Neutrophil (primary cell): ENCODE measurements at regions not wholly inside any gene's neighbourhood (a gene's known extent, or its start where the extent isn't known, plus 50 kb on each side); places are given as distances from the start of the nearest gene placed in this dataset.

ENCODE experiments used
- H3K27ac ChIP-seq: fragments of 200-600 bp; sonication (generic); 2 replicates; pipeline ENCODE4 v1.5.1; 2016; ENCODE audit warnings: mild to moderate bottlenecking, moderate library complexity
- H3K27me3 ChIP-seq: fragments of 200-600 bp; sonication (generic); 2 replicates; pipeline ENCODE4 v1.6.0; 2016; ENCODE audit warnings: mild to moderate bottlenecking
- H3K36me3 ChIP-seq: fragments of 200-600 bp; sonication (generic); 2 replicates; pipeline ENCODE4 v1.5.1; 2017
- H3K4me1 ChIP-seq, 2 experiments: fragments of 200-600 bp in 1 of 2; sonication (generic) in 1 of 2; 1 replicate in 1 of 2; 2 replicates in 1 of 2; pipeline versions ENCODE4 v1.5.1 to v1.6.1; 2013 to 2016; ENCODE audit warnings: low read depth in 1 of 2, low read length in 1 of 2, mild to moderate bottlenecking in 1 of 2, moderate library complexity in 1 of 2; ENCODE audit not compliant: control insufficient read depth in 1 of 2, insufficient read depth in 1 of 2
- H3K4me3 ChIP-seq, 2 experiments: fragments of 200-600 bp in 1 of 2; sonication (generic) in 1 of 2; 1 replicate in 1 of 2; 2 replicates in 1 of 2; pipeline ENCODE4 v1.5.1; 2013 to 2016; ENCODE audit warnings: low read depth in 1 of 2, low read length in 1 of 2, mild to moderate bottlenecking in 1 of 2, moderate library complexity in 1 of 2
- H3K9me3 ChIP-seq: fragments of 200-600 bp; sonication (generic); 2 replicates; pipeline ENCODE4 v1.5.1; 2016
- TF ChIP-seq, protein P1 (sequence below): fragments of 200-600 bp; sonication (generic); IDR thresholded peaks from 2 replicates; pipeline ENCODE4 v1.5.1; 2016; ENCODE audit warnings: antibody characterized with exemption

DNA sequence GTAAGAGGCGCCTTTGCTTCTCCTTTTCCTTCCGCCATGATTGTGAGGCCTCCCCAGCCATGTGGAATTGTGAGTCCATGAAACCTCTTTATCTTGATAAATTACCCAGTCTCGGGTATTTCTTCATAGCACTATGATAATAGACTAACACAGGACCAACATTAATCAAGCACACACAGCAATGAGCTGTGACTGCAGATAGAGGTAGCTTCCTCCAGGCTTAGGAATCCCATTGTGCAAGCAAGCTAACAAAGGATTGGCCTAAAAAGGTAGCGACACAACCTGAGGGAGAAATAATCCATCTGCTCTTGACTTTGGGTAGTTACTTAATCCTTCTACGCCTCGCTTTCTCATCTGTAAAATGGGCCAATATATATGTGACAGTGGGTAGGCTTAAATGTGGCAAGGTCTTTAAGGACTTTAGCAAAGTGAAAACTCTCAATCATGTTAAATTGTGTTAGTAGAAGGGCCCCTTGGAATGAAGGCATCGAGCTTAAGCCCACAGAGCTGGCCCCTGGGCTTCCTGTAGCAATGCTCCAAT, 393.6 kb downstream of the SOX9 start:
- no peaks in the 10 kb centered on the region for H3K9me3 ChIP-seq
- TF ChIP-seq, protein P1, sequence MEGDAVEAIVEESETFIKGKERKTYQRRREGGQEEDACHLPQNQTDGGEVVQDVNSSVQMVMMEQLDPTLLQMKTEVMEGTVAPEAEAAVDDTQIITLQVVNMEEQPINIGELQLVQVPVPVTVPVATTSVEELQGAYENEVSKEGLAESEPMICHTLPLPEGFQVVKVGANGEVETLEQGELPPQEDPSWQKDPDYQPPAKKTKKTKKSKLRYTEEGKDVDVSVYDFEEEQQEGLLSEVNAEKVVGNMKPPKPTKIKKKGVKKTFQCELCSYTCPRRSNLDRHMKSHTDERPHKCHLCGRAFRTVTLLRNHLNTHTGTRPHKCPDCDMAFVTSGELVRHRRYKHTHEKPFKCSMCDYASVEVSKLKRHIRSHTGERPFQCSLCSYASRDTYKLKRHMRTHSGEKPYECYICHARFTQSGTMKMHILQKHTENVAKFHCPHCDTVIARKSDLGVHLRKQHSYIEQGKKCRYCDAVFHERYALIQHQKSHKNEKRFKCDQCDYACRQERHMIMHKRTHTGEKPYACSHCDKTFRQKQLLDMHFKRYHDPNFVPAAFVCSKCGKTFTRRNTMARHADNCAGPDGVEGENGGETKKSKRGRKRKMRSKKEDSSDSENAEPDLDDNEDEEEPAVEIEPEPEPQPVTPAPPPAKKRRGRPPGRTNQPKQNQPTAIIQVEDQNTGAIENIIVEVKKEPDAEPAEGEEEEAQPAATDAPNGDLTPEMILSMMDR: no peak
- no peak overlapping the region for H3K4me3 ChIP-seq
- H3K27ac ChIP-seq: no peak overlapping the region
- H3K27me3 ChIP-seq: peaks cover 40% of the 10 kb centered on the region
- no peaks in the 10 kb centered on the region for H3K4me1 ChIP-seq
- H3K36me3 ChIP-seq: no peaks in the 10 kb centered on the region

DNA sequence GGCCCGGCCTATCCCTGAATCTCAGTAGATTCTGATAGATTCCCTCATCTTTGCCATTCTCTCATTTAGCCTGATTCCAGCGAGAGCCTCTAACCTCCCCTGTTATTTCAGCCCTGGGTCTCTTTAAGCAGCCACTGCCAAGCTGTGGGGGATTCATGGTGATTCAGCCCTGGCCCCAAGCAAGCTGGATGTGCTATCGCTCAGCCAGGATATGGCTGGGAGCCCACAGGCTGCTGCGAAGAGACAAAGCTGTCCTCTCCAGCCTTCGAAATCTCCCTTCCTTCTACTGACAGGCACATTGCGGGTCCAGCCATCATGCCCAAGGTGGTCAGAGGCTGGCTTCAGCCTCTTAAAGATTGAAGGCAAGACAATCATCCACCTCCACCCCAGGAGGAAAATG, 394.1 kb downstream of the SOX9 start:
- TF ChIP-seq, protein P1: no peak
- no peak overlapping the region for H3K27ac ChIP-seq
- H3K9me3 ChIP-seq: no peaks in the 10 kb centered on the region
- no peak overlapping the region for H3K4me3 ChIP-seq
- no peaks in the 10 kb centered on the region for H3K4me1 ChIP-seq
- H3K36me3 ChIP-seq: no peaks in the 10 kb centered on the region
- H3K27me3 ChIP-seq: peaks cover 44% of the 10 kb centered on the region

GRCh38 chr17:72515291-72516065, 394.7 kb downstream of the SOX9 start:
- TF ChIP-seq, protein P1: no peak
- Histone ChIP-seq H3K27ac (no peak overlapping the region), H3K27me3 (peaks cover 43% of the 10 kb centered on the region), H3K4me1 (no peaks in the 10 kb centered on the region), H3K4me3 (no peak overlapping the region), H3K9me3 (no peaks in the 10 kb centered on the region), H3K36me3 (no peaks in the 10 kb centered on the region)

GRCh38 chr17:72516772-72517399, 396.1 kb downstream of the SOX9 start:
- Histone ChIP-seq H3K4me1 (no peaks in the 10 kb centered on the region), H3K27me3 (peaks cover 42% of the 10 kb centered on the region), H3K27ac (no peak overlapping the region), H3K4me3 (no peak overlapping the region), H3K36me3 (no peaks in the 10 kb centered on the region), H3K9me3 (no peaks in the 10 kb centered on the region)
- TF ChIP-seq, protein P1: no peak

GRCh38 chr17:72517413-72518158, 396.8 kb downstream of the SOX9 start:
- TF ChIP-seq, protein P1: no peak
- H3K9me3 ChIP-seq: no peaks in the 10 kb centered on the region
- peaks cover 42% of the 10 kb centered on the region for H3K27me3 ChIP-seq
- no peak overlapping the region for H3K4me3 ChIP-seq
- no peaks in the 10 kb centered on the region for H3K4me1 ChIP-seq
- H3K27ac ChIP-seq: no peak overlapping the region
- no peaks in the 10 kb centered on the region for H3K36me3 ChIP-seq
